PC-9 (cell line): ENCODE measurements at regions not wholly inside any gene's neighbourhood (a gene's known extent, or its start where the extent isn't known, plus 50 kb on each side); places are given as distances from the start of the nearest gene placed in this dataset.

Experiments used
- CTCF ChIP-seq: fragments of 200-600 bp; sonication (generic); conservative IDR thresholded peaks from 2 replicates; pipeline ENCODE4 v1.6.1; 2017; ENCODE audit warnings: mixed run types, antibody characterized with exemption, mild to moderate bottlenecking, moderate library complexity
- EZH2 ChIP-seq: fragments of 200-600 bp; sonication (generic); IDR thresholded peaks from 2 replicates; pipeline ENCODE4 v1.8.0; 2017; ENCODE audit warnings: antibody characterized with exemption, low read depth

- TF ChIP-seq CTCF: no peak
- no peak for TF ChIP-seq EZH2
Observed at GRCh38 chr6:81999270-81999669, 246.8 kb upstream of the TENT5A start.
